ENCODE measurements at regions not wholly inside any gene's neighbourhood (a gene's known extent, or its start where the extent isn't known, plus 50 kb on each side); places are given as distances from the start of the nearest gene placed in this dataset.

DNA sequence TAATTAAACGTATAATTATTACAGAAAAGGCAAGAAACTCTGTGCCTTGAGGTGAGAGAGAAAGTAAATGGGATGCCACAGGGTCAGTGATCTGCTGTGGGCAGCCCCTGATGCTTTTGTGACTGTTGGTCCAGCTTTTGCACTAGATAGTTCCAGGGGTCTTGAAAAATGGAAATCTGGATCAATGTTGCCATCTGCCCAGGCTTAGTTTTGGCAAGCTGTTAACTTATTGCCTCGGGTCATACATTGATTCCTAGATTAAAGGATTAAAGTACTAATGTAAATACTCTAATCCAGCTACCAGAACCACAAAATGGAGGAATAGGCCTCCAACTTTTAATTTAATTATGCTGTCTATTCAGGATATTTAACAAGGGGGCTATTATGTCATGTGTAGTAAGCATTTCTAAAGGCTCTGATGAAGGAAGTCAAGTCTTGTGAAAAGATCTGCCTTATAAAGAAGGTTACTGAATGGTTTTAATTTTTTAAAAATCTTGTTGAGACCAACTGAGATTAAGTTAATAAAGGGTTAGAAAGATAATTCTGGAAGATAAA lies 376.0 kb upstream of the HS3ST5 start:
- H3K27ac ChIP-seq (ENCODE audit: low read depth, low read length, severe bottlenecking): no peak overlapping the region
- no peaks in the 10 kb centered on the region for H3K36me3 ChIP-seq (ENCODE audit: control insufficient read depth, insufficient read depth, low read length)
- WGBS, 2 experiments (ENCODE audit: insufficient coverage in 2 of 2): no CpG with 5 or more reads among the region's 2 CpGs
- no peaks in the 10 kb centered on the region for H3K9me3 ChIP-seq (ENCODE audit: control insufficient read depth, low read length)
- no peak overlapping the region for H3K4me3 ChIP-seq (ENCODE audit: extremely low read depth, insufficient read depth, low read length, poor library complexity, severe bottlenecking)
- H3K4me1 ChIP-seq (ENCODE audit: control insufficient read depth, insufficient read depth, low read length, poor library complexity, severe bottlenecking): peaks cover 6% of the 10 kb centered on the region

GRCh38 chr6:114718186-114718585 lies 375.4 kb upstream of the HS3ST5 start:
- 88 to 100% methylated on average over 1 of the region's 3 CpGs for WGBS, 2 experiments (ENCODE audit: insufficient coverage in 2 of 2)
- Histone ChIP-seq H3K9me3 (ENCODE audit: control insufficient read depth, low read length) (no peaks in the 10 kb centered on the region), H3K4me3 (ENCODE audit: extremely low read depth, insufficient read depth, low read length, poor library complexity, severe bottlenecking) (no peak overlapping the region), H3K27ac (ENCODE audit: low read depth, low read length, severe bottlenecking) (no peak overlapping the region), H3K36me3 (ENCODE audit: control insufficient read depth, insufficient read depth, low read length) (no peaks in the 10 kb centered on the region), H3K4me1 (ENCODE audit: control insufficient read depth, insufficient read depth, low read length, poor library complexity, severe bottlenecking) (peaks cover 6% of the 10 kb centered on the region)

DNA sequence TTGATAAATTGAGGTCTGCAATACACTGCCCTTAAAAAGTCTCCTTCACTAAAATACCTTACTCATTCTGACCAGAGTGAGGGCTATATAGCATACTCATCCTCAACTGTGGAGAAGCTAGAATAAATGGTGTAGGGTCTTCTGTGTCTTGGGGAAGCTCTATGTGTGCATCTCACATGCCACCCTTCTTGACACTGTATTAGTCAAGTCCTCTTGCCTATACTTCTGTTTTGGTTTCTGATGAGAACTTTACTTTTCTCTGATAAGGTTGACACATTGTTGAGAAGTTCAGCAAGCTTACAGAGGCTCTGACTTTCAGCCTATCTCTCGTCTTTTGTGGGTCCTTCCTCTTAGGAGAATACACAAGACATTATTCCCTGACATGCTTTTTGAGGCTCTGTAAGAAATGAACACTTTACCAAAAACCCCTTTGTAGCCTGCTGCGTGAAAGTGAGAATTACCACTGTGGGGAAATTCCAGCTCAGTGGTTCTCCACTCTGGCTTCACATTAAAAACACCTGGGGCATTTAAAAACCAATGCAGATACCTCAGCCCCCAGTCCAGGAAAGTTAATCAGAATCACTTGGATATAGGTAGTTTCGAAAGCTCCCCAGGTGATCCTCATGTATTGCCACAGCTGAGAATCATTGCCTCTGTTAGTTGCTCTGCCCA lies 372.1 kb upstream of the HS3ST5 start:
- H3K36me3 ChIP-seq (ENCODE audit: control insufficient read depth, insufficient read depth, low read length): no peaks in the 10 kb centered on the region
- H3K9me3 ChIP-seq (ENCODE audit: control insufficient read depth, low read length): no peaks in the 10 kb centered on the region
- no peak overlapping the region for H3K27ac ChIP-seq (ENCODE audit: low read depth, low read length, severe bottlenecking)
- peaks cover 6% of the 10 kb centered on the region for H3K4me1 ChIP-seq (ENCODE audit: control insufficient read depth, insufficient read depth, low read length, poor library complexity, severe bottlenecking)
- H3K4me3 ChIP-seq (ENCODE audit: extremely low read depth, insufficient read depth, low read length, poor library complexity, severe bottlenecking): no peak overlapping the region
- WGBS, 2 experiments (ENCODE audit: insufficient coverage in 2 of 2): 80 to 96% methylated on average over 3 of the region's 3 CpGs

DNA sequence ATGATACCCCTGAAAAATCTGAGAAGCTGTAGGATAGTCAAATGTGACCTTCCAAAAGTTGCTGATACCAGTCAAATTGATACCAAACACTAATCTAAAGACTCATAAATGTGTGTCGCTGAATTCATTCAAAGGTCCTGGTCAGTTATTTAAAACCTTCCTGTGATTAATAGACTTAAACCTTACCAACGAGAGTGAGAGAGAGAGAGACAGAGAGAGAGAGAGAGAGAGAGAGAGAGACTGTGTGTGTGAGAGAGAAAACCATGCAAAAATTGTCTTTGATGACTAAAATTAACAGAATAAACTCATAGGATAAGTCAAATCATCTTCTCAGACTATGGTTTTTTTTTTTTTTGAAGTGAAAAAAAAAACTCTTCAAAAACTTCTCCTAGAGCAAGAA lies 370.9 kb upstream of the HS3ST5 start:
- Histone ChIP-seq H3K27ac (ENCODE audit: low read depth, low read length, severe bottlenecking) (no peak overlapping the region), H3K4me3 (ENCODE audit: extremely low read depth, insufficient read depth, low read length, poor library complexity, severe bottlenecking) (no peak overlapping the region), H3K9me3 (ENCODE audit: control insufficient read depth, low read length) (no peaks in the 10 kb centered on the region), H3K4me1 (ENCODE audit: control insufficient read depth, insufficient read depth, low read length, poor library complexity, severe bottlenecking) (peaks cover 4% of the 10 kb centered on the region), H3K36me3 (ENCODE audit: control insufficient read depth, insufficient read depth, low read length) (no peaks in the 10 kb centered on the region)
- WGBS, 2 experiments (ENCODE audit: insufficient coverage in 2 of 2): no CpG with 5 or more reads among the region's 2 CpGs

- H3K4me3 ChIP-seq (ENCODE audit: extremely low read depth, insufficient read depth, low read length, poor library complexity, severe bottlenecking): no peak overlapping the region
- H3K27ac ChIP-seq (ENCODE audit: low read depth, low read length, severe bottlenecking): no peak overlapping the region
- no peaks in the 10 kb centered on the region for H3K36me3 ChIP-seq (ENCODE audit: control insufficient read depth, insufficient read depth, low read length)
- peaks cover under 1% of the 10 kb centered on the region for H3K4me1 ChIP-seq (ENCODE audit: control insufficient read depth, insufficient read depth, low read length, poor library complexity, severe bottlenecking)
- 100% methylated on average over 1 of the region's 1 CpG for WGBS, 2 experiments (ENCODE audit: insufficient coverage in 2 of 2)
- H3K9me3 ChIP-seq (ENCODE audit: control insufficient read depth, low read length): no peaks in the 10 kb centered on the region
Observed at GRCh38 chr6:114712129-114712662, 369.4 kb upstream of the HS3ST5 start.

DNA sequence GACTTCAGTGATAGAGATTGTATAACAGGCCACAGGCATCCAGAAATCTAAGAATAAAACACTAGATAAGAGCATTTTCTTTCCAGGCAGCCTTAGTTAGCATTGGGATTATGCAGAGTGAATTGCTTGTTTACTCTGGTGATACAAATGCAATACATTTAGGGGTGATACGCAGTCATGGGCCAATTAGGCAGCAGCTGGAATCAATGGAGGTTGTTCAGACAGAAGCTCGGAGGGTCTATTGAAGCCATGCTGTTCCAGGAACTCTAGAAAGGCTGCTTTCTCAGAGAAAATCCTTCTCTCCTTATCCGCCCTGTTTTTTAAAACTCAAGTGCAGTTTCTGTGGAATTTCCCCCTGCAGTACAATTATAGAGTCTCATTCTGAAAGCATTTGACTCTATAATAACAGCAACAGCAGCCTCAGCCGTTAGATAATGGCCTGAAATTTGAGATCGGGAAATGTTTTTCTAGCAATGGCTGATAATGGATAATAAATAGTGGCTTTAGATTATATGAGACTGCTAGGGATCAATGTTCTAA lies 364.3 kb upstream of the HS3ST5 start:
- Histone ChIP-seq H3K4me1 (ENCODE audit: control insufficient read depth, insufficient read depth, low read length, poor library complexity, severe bottlenecking) (peaks cover 4% of the 10 kb centered on the region), H3K4me3 (ENCODE audit: extremely low read depth, insufficient read depth, low read length, poor library complexity, severe bottlenecking) (no peak overlapping the region), H3K9me3 (ENCODE audit: control insufficient read depth, low read length) (no peaks in the 10 kb centered on the region), H3K36me3 (ENCODE audit: control insufficient read depth, insufficient read depth, low read length) (no peaks in the 10 kb centered on the region), H3K27ac (ENCODE audit: low read depth, low read length, severe bottlenecking) (peak overlapping the region; percentile 55)
- 52 to 76% methylated on average over 3 to 4 of the region's 5 CpGs for WGBS, 2 experiments (ENCODE audit: insufficient coverage in 2 of 2)

DNA sequence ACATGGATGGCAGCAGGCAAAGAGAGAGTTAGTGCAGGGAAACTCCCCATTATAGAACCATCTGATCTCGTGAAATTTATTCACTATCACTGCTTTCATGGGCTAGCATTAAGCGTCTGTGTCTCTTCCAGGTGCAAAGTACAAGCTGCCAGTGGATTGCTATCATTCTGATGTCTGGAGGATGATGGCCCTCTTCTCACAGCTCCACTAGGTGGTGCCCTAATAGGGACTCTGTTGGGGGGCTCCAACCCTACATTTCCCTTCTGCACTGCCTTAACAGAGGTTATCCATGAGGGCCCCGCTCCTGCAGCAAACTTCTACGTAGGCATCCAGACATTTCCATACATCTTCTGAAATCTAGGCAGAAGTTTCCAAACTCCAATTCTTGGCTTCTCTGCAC lies 347.8 kb upstream of the HS3ST5 start:
- no peaks in the 10 kb centered on the region for H3K36me3 ChIP-seq (ENCODE audit: control insufficient read depth, insufficient read depth, low read length)
- no peak overlapping the region for H3K27ac ChIP-seq (ENCODE audit: low read depth, low read length, severe bottlenecking)
- WGBS, 2 experiments (ENCODE audit: insufficient coverage in 2 of 2): 91 to 92% methylated on average over 3 to 4 of the region's 4 CpGs
- no peaks in the 10 kb centered on the region for H3K9me3 ChIP-seq (ENCODE audit: control insufficient read depth, low read length)
- H3K4me1 ChIP-seq (ENCODE audit: control insufficient read depth, insufficient read depth, low read length, poor library complexity, severe bottlenecking): no peaks in the 10 kb centered on the region
- H3K4me3 ChIP-seq (ENCODE audit: extremely low read depth, insufficient read depth, low read length, poor library complexity, severe bottlenecking): no peak overlapping the region

- H3K9me3 ChIP-seq (ENCODE audit: control insufficient read depth, low read length): peaks cover 4% of the 10 kb centered on the region
- 94 to 100% methylated on average over 1 to 2 of the region's 2 CpGs for WGBS, 2 experiments (ENCODE audit: insufficient coverage in 2 of 2)
- no peak overlapping the region for H3K27ac ChIP-seq (ENCODE audit: low read depth, low read length, severe bottlenecking)
Observed at GRCh38 chr6:114659513-114659912, 316.7 kb upstream of the HS3ST5 start.

GRCh38 chr6:114651611-114652010 lies 308.8 kb upstream of the HS3ST5 start:
- peaks cover 17% of the 10 kb centered on the region for H3K4me1 ChIP-seq (ENCODE audit: control insufficient read depth, insufficient read depth, low read length, poor library complexity, severe bottlenecking)
- H3K4me3 ChIP-seq (ENCODE audit: extremely low read depth, insufficient read depth, low read length, poor library complexity, severe bottlenecking): no peak overlapping the region
- H3K36me3 ChIP-seq (ENCODE audit: control insufficient read depth, insufficient read depth, low read length): no peaks in the 10 kb centered on the region
- WGBS, 2 experiments (ENCODE audit: insufficient coverage in 2 of 2): no CpG with 5 or more reads among the region's 2 CpGs
- H3K9me3 ChIP-seq (ENCODE audit: control insufficient read depth, low read length): no peaks in the 10 kb centered on the region
- no peak overlapping the region for H3K27ac ChIP-seq (ENCODE audit: low read depth, low read length, severe bottlenecking)

More at GRCh38 chr6:114659513-114659912, 316.7 kb upstream of the HS3ST5 start:
- H3K4me1 ChIP-seq (ENCODE audit: control insufficient read depth, insufficient read depth, low read length, poor library complexity, severe bottlenecking): no peaks in the 10 kb centered on the region
- no peak overlapping the region for H3K4me3 ChIP-seq (ENCODE audit: extremely low read depth, insufficient read depth, low read length, poor library complexity, severe bottlenecking)
- no peaks in the 10 kb centered on the region for H3K36me3 ChIP-seq (ENCODE audit: control insufficient read depth, insufficient read depth, low read length)

DNA sequence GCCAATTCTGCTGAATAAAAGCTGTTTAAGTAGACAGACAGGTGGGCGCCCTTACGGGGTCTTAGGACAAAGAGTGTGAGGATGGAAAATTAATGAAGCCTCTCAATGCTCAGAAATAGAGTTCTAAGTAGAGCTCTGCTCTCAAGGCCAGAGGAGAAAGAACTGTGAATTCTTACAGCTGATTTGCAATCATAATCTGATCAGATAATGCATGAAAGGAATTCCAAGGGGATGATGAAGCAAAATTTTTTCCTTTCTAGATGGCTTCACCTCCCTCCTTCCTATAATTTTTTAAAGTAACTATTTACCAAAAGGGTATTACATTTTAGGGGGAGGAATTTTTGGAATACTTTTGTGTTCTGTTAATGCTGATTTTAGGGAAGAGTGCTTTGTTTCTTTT lies 308.1 kb upstream of the HS3ST5 start:
- WGBS, 2 experiments (ENCODE audit: insufficient coverage in 2 of 2): 75 to 94% methylated on average over 2 of the region's 2 CpGs
- Histone ChIP-seq H3K4me3 (ENCODE audit: extremely low read depth, insufficient read depth, low read length, poor library complexity, severe bottlenecking) (no peak overlapping the region), H3K4me1 (ENCODE audit: control insufficient read depth, insufficient read depth, low read length, poor library complexity, severe bottlenecking) (peaks cover 17% of the 10 kb centered on the region), H3K9me3 (ENCODE audit: control insufficient read depth, low read length) (no peaks in the 10 kb centered on the region), H3K36me3 (ENCODE audit: control insufficient read depth, insufficient read depth, low read length) (no peaks in the 10 kb centered on the region), H3K27ac (ENCODE audit: low read depth, low read length, severe bottlenecking) (no peak overlapping the region)

DNA sequence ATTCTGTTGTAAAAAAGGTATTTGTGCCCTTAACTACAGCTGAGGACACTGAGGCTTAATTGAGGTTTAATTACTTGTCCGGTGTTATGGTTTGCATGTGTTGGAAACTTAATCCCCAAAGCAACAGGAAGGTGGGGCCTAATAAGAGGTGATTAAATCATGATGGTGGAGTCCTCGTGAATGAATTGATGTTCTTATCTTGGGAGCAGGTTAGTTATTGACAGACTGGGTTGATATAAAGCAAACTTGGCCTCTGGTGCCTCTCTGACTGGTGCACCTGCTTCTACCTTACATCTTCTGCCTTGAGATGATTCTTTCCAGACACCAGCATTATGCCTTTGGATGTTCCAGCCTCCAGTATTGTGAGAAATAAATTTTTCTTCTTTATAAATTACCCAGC lies 306.5 kb upstream of the HS3ST5 start:
- Histone ChIP-seq H3K4me3 (ENCODE audit: extremely low read depth, insufficient read depth, low read length, poor library complexity, severe bottlenecking) (no peak overlapping the region), H3K4me1 (ENCODE audit: control insufficient read depth, insufficient read depth, low read length, poor library complexity, severe bottlenecking) (peaks cover 17% of the 10 kb centered on the region)
- WGBS, 2 experiments (ENCODE audit: insufficient coverage in 2 of 2): 89 to 95% methylated on average over 1 to 2 of the region's 2 CpGs

More for the DNA sequence above, 306.5 kb upstream of the HS3ST5 start:
- Histone ChIP-seq H3K9me3 (ENCODE audit: control insufficient read depth, low read length) (no peaks in the 10 kb centered on the region), H3K36me3 (ENCODE audit: control insufficient read depth, insufficient read depth, low read length) (no peaks in the 10 kb centered on the region), H3K27ac (ENCODE audit: low read depth, low read length, severe bottlenecking) (no peak overlapping the region)

Measured in mesodermal cell (in vitro differentiated cells).